H1 (cell line): ENCODE measurements at regions not wholly inside any gene's neighbourhood (a gene's known extent, or its start where the extent isn't known, plus 50 kb on each side); places are given as distances from the start of the nearest gene placed in this dataset.

Experiments used
- CTCF ChIA-PET: fragments of 300-600 bp; sonication (Branson Sonifier 250); formaldehyde crosslinking; loops from one replicate; lab custom pipeline; 2021; ENCODE audit not compliant: partially characterized antibody; lab: Charles Lee
- POLR2A ChIA-PET: fragments of 300-600 bp; sonication (Branson Sonifier 250); formaldehyde crosslinking; loops from one replicate; lab custom pipeline; 2021; ENCODE audit warnings: inconsistent platforms; ENCODE audit not compliant: partially characterized antibody; lab: Charles Lee
- DNase-seq, 2 experiments: peaks; one replicate each; pipeline versions ENCODE4 v3.0.0 to v3.0.0-alpha.2; 2010 to 2022; ENCODE audit warnings: low spot score in 2 of 2, low read depth in 1 of 2, mixed read lengths in 1 of 2
- FAIRE-seq: peaks from 2 replicates; lab custom pipeline; 2011; peaks lifted over from hg19 to GRCh38; lab: Jason Lieb, UNC
- H2AFZ ChIP-seq: 2 replicates; pipeline ENCODE4 v1.8.1; 2012; ENCODE audit warnings: low read length, inconsistent platforms
- H2AK5ac ChIP-seq: 2 replicates; pipeline ENCODE4 v1.6.1; 2013; ENCODE audit warnings: low read depth, low read length
- H2BK120ac ChIP-seq: replicated peaks from 2 replicates; pipeline ENCODE3; 2013; ENCODE audit warnings: low read depth, low read length, inconsistent platforms
- H2BK12ac ChIP-seq: 2 replicates; pipeline ENCODE4 v1.6.1; 2013; ENCODE audit warnings: low read depth, low read length
- H2BK15ac ChIP-seq: 2 replicates; pipeline ENCODE4 v1.6.1; 2013; ENCODE audit warnings: low read length
- H2BK20ac ChIP-seq: 2 replicates; pipeline ENCODE4 v1.6.1; 2013; ENCODE audit warnings: low read length
- H2BK5ac ChIP-seq: 2 replicates; pipeline ENCODE4 v1.6.1; 2013; ENCODE audit warnings: low read depth, low read length
- H3K14ac ChIP-seq: 2 replicates; pipeline ENCODE4 v1.6.1; 2013; ENCODE audit warnings: inconsistent platforms; ENCODE audit not compliant: insufficient read length
- H3K18ac ChIP-seq: 2 replicates; pipeline ENCODE4 v1.6.1; 2013; ENCODE audit warnings: low read length; ENCODE audit errors: extremely low read depth
- H3K23ac ChIP-seq: 2 replicates; pipeline ENCODE4 v1.6.1; 2013; ENCODE audit warnings: inconsistent platforms; ENCODE audit not compliant: insufficient read length
- H3K23me2 ChIP-seq: 2 replicates; pipeline ENCODE4 v1.6.1; 2013; ENCODE audit warnings: low read depth, low read length
- H3K27ac ChIP-seq: 2 replicates; pipeline ENCODE4 v1.6.1; 2011; ENCODE audit warnings: low read depth, low read length, inconsistent platforms
- H3K27me3 ChIP-seq, 4 experiments: replicated peaks in 1 of 4; 1 replicate in 1 of 4; 2 replicates in 3 of 4; pipeline versions ENCODE4 v1.6.1 to v1.8.1; 2011 to 2013; ENCODE audit warnings: low read length in 3 of 4, mild to moderate bottlenecking in 3 of 4, inconsistent platforms in 2 of 4, mixed read lengths in 2 of 4, moderate library complexity in 1 of 4; ENCODE audit not compliant: control insufficient read depth in 3 of 4, insufficient read depth in 3 of 4; ENCODE audit errors: extremely low read depth in 1 of 4
- H3K36me3 ChIP-seq, 4 experiments: 2 replicates each; pipeline versions ENCODE4 v1.6.1 to v1.8.1; 2011 to 2013; ENCODE audit warnings: mild to moderate bottlenecking in 4 of 4, low read length in 3 of 4, moderate library complexity in 2 of 4, control low read depth in 1 of 4, inconsistent platforms in 1 of 4; ENCODE audit not compliant: insufficient read depth in 4 of 4, control insufficient read depth in 2 of 4
- H3K4ac ChIP-seq: replicated peaks from 2 replicates; pipeline ENCODE3; 2013; ENCODE audit warnings: low read length, low read depth, mixed read lengths, inconsistent platforms; ENCODE audit not compliant: insufficient read length
- H3K4me1 ChIP-seq, 4 experiments: replicated peaks in 1 of 4; 1 replicate in 1 of 4; 2 replicates in 3 of 4; pipeline versions ENCODE4 v1.6.1 to v1.8.1; 2011 to 2013; ENCODE audit warnings: low read length in 3 of 4, inconsistent platforms in 2 of 4, mixed read lengths in 1 of 4; ENCODE audit not compliant: insufficient read depth in 4 of 4, control insufficient read depth in 3 of 4
- H3K4me2 ChIP-seq, 2 experiments: 2 replicates each; pipeline versions ENCODE4 v1.6.1 to v1.8.1; 2011 to 2013; ENCODE audit warnings: low read depth in 2 of 2, low read length in 2 of 2, control low read depth in 1 of 2, inconsistent platforms in 1 of 2, mild to moderate bottlenecking in 1 of 2; ENCODE audit not compliant: insufficient read depth in 1 of 2
- H3K4me3 ChIP-seq, 4 experiments: fragments of 200-600, 300-600 bp in 1 of 4; sonication (generic), shearing (Covaris generic), sonication (Bioruptor Twin) in 1 of 4; 2 replicates each; pipeline versions ENCODE4 v1.5.1 to v1.8.1; 2011 to 2016; ENCODE audit warnings: low read length in 4 of 4, low read depth in 3 of 4, control low read depth in 2 of 4, inconsistent platforms in 2 of 4, mild to moderate bottlenecking in 2 of 4, mixed read lengths in 1 of 4, moderate library complexity in 1 of 4; ENCODE audit not compliant: insufficient read depth in 2 of 4; ENCODE audit errors: extremely low read depth in 1 of 4
- H3K56ac ChIP-seq: replicated peaks from 2 replicates; pipeline ENCODE3; 2013; ENCODE audit warnings: low read depth, mild to moderate bottlenecking, mixed read lengths, low read length, inconsistent platforms; ENCODE audit not compliant: insufficient read length
- H3K79me1 ChIP-seq: 2 replicates; pipeline ENCODE4 v1.6.1; 2013; ENCODE audit warnings: low read depth, low read length, control low read depth
- H3K79me2 ChIP-seq, 2 experiments: 2 replicates each; pipeline versions ENCODE4 v1.6.1 to v1.8.1; 2012 to 2013; ENCODE audit warnings: low read length in 2 of 2, mild to moderate bottlenecking in 2 of 2, inconsistent platforms in 1 of 2; ENCODE audit not compliant: insufficient read depth in 2 of 2, control insufficient read depth in 1 of 2
- H3K9ac ChIP-seq, 4 experiments: replicated peaks in 1 of 4; 1 replicate in 1 of 4; 2 replicates in 3 of 4; pipeline versions ENCODE4 v1.6.1 to v1.8.1; 2011 to 2013; ENCODE audit warnings: low read depth in 3 of 4, low read length in 3 of 4, control low read depth in 2 of 4, mild to moderate bottlenecking in 2 of 4, moderate library complexity in 2 of 4, inconsistent platforms in 1 of 4; ENCODE audit errors: extremely low read depth in 1 of 4
- H3K9me3 ChIP-seq, 2 experiments: 2 replicates each; pipeline versions ENCODE4 v1.6.1 to v1.8.1; 2012 to 2013; ENCODE audit warnings: mild to moderate bottlenecking in 2 of 2, moderate library complexity in 2 of 2, control low read depth in 1 of 2, inconsistent platforms in 1 of 2, low read depth in 1 of 2, low read length in 1 of 2, mixed read lengths in 1 of 2; ENCODE audit not compliant: insufficient read depth in 2 of 2
- H4K20me1 ChIP-seq, 2 experiments: replicated peaks in 1 of 2; 2 replicates each; pipeline versions ENCODE3 to v1.8.1; 2011 to 2013; ENCODE audit warnings: inconsistent platforms in 2 of 2, low read length in 2 of 2, mild to moderate bottlenecking in 1 of 2; ENCODE audit not compliant: insufficient read depth in 2 of 2, control insufficient read depth in 1 of 2
- H4K5ac ChIP-seq: 2 replicates; pipeline ENCODE4 v1.6.1; 2013; ENCODE audit warnings: low read length, low read depth, mixed read lengths, inconsistent platforms; ENCODE audit not compliant: insufficient read length
- H4K8ac ChIP-seq: 2 replicates; pipeline ENCODE4 v1.8.0; 2013; ENCODE audit warnings: mild to moderate bottlenecking, moderate library complexity, low read length, inconsistent platforms; ENCODE audit not compliant: insufficient read depth; ENCODE audit errors: extremely low read depth
- H4K91ac ChIP-seq: replicated peaks from 2 replicates; pipeline ENCODE3; 2013; ENCODE audit warnings: low read length, mixed read lengths, inconsistent platforms; ENCODE audit not compliant: insufficient read length
- ASH2L ChIP-seq: fragments of 200-600, 300-600 bp; sonication (generic); IDR thresholded peaks from one replicate; pipeline ENCODE4 v1.7.1; 2017; ENCODE audit warnings: low read length
- CBX8 ChIP-seq: fragments of 300-800, 300-1000 bp; sonication (generic); IDR thresholded peaks from 2 replicates; pipeline ENCODE4 v1.7.1; 2016; ENCODE audit warnings: low read depth, low read length, borderline replicate concordance
- CEBPB ChIP-seq: IDR thresholded peaks from 2 replicates; pipeline ENCODE4 v1.6.1; 2012; ENCODE audit warnings: low read depth, low read length
- CHD1 ChIP-seq: IDR thresholded peaks from 2 replicates; pipeline ENCODE4 v1.6.1; 2012; ENCODE audit warnings: low read depth, low read length, improper control_type of control experiment
- EP300 ChIP-seq, 2 experiments: IDR thresholded peaks; 1 replicate in 1 of 2; 2 replicates in 1 of 2; pipeline ENCODE4 v1.6.1; 2011 to 2012; ENCODE audit warnings: low read depth in 2 of 2, low read length in 2 of 2, mild to moderate bottlenecking in 2 of 2, borderline replicate concordance in 1 of 2, inconsistent platforms in 1 of 2, moderate library complexity in 1 of 2
- KDM5A ChIP-seq: fragments of 200-600 bp; IDR thresholded peaks from 2 replicates; pipeline ENCODE4 v1.7.1; 2012; ENCODE audit warnings: mild to moderate bottlenecking, low read length, inconsistent platforms, mixed read lengths
- POLR2A ChIP-seq, 2 experiments: IDR thresholded peaks; 1 replicate in 1 of 2; 2 replicates in 1 of 2; pipeline ENCODE4 v1.6.1; 2011; ENCODE audit warnings: low read depth in 2 of 2, low read length in 2 of 2, mild to moderate bottlenecking in 2 of 2; ENCODE audit errors: control extremely low read depth in 1 of 2
- RNF2 ChIP-seq: fragments of 200-900, 300-1000 bp; sonication (generic); IDR thresholded peaks from 2 replicates; pipeline ENCODE4 v1.7.1; 2016; ENCODE audit warnings: borderline replicate concordance, low read depth, mild to moderate bottlenecking, antibody characterized with exemption, low read length; ENCODE audit not compliant: poor library complexity, severe bottlenecking; ENCODE audit errors: missing control alignments
- RXRA ChIP-seq: IDR thresholded peaks from 2 replicates; pipeline ENCODE4 v1.6.1; 2011; ENCODE audit warnings: low read depth, mild to moderate bottlenecking, low read length, moderate library complexity; ENCODE audit not compliant: insufficient read depth
- SIN3A ChIP-seq, 2 experiments: IDR thresholded peaks in 1 of 2; conservative IDR thresholded peaks in 1 of 2; 2 replicates each; pipeline ENCODE4 v1.6.1; 2011 to 2012; ENCODE audit warnings: low read length in 2 of 2, improper control_type of control experiment in 1 of 2, low read depth in 1 of 2, mild to moderate bottlenecking in 1 of 2
- TAF1 ChIP-seq: IDR thresholded peaks from 2 replicates; pipeline ENCODE4 v1.6.1; 2011; ENCODE audit warnings: mild to moderate bottlenecking, low read depth, low read length
- TCF12 ChIP-seq: IDR thresholded peaks from 2 replicates; pipeline ENCODE4 v1.6.1; 2011; ENCODE audit warnings: low read depth, mild to moderate bottlenecking, low read length
- WGBS, 2 experiments: shearing (Covaris generic) in 1 of 2; methylation state at CpG; one replicate each; pipeline versions ENCODE4 v1.1.6 to v1.1.7; 2013 to 2015; ENCODE audit warnings: low lambda C conversion rate in 2 of 2, mixed read lengths in 2 of 2, inconsistent platforms in 1 of 2, low coverage in 1 of 2, missing lambda C conversion rate in 1 of 2; ENCODE audit not compliant: insufficient replicate concordance in 2 of 2, insufficient coverage in 1 of 2, insufficient read length in 1 of 2; ENCODE audit errors: extremely low coverage in 1 of 2, missing lambda C conversion rate in 1 of 2; 5-methylcytosine and 5-hydroxymethylcytosine counted together
- TF ChIP-seq, protein P1 (sequence below): IDR thresholded peaks from 2 replicates; pipeline ENCODE4 v1.6.1; 2011; ENCODE audit warnings: low read length, improper control_type of control experiment
- TF ChIP-seq, protein P2 (sequence below): IDR thresholded peaks from 2 replicates; pipeline ENCODE4 v1.6.1; 2012; ENCODE audit warnings: inconsistent platforms

DNA sequence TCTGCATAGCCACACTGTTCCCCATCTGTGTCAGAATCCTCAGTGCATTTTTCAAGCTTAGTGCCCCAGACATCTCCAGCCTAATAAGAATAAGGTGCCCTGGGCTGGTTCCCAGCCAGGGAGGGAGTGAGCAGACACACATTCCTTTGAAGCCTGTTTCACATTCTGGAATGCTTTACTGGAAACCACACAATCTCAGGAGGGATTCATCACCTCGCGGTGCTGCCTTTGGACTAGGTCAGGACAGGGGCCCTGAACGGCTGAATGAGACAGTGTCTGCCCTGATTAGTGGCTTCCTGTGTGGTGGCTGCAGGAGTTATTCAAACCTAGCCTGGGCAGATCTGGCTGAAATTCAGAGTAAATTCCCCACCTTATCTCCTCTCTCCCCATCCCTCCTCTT is 108.0 kb upstream of the LDAH start:
- Histone ChIP-seq H3K4me1 (no peaks in the 10 kb centered on the region), H3K36me3 (no peaks in the 10 kb centered on the region), H2AFZ (no peak overlapping the region), H3K23ac (no peak overlapping the region), H3K27ac (no peak overlapping the region), H3K79me2 (no peaks in the 10 kb centered on the region), H2BK120ac (no peak overlapping the region), H3K9ac (no peak overlapping the region), H3K23me2 (no peaks in the 10 kb centered on the region), H3K9me3 (peaks cover 8 to 14% of the 10 kb centered on the region in 2 experiments; a peak in 2 of 4 replicates), H2BK15ac (no peak overlapping the region), H3K14ac (no peak overlapping the region), H3K27me3 (no peaks in the 10 kb centered on the region), H2BK12ac (no peak overlapping the region), H3K4me2 (no peak overlapping the region), H3K4ac (no peak overlapping the region), H2BK20ac (no peak overlapping the region), H4K8ac (no peak overlapping the region), H3K4me3 (no peak overlapping the region), H2AK5ac (no peak overlapping the region), H2BK5ac (no peak overlapping the region), H3K79me1 (no peaks in the 10 kb centered on the region), H3K18ac (no peak overlapping the region), H3K56ac (no peak overlapping the region), H4K91ac (no peak overlapping the region), H4K20me1 (no peaks in the 10 kb centered on the region), H4K5ac (no peak overlapping the region)
- no peak for FAIRE-seq
- CTCF ChIA-PET: no interaction called here
- WGBS, 2 experiments: 88% methylated on average over 3 of the region's 3 CpGs; no CpG with 5 or more reads in 1 of the 2 experiments
- DNase-seq: no peak
- POLR2A ChIA-PET: no interaction called here
- TF ChIP-seq TCF12 (no peak), TAF1 (no peak), CEBPB (no peak), EP300 (IDR thresholded peaks at IDR 0.05; ENCODE audit: borderline replicate concordance in 1 of 2, low read depth in 2 of 2, low read length in 2 of 2) (no peak), CBX8 (no peak), POLR2A (IDR thresholded peaks at IDR 0.05; ENCODE audit: control extremely low read depth in 1 of 2, low read depth in 2 of 2, low read length in 2 of 2) (no peak), KDM5A (no peak), CHD1 (no peak), SIN3A (conservative IDR thresholded peaks at IDR 0.05 in 1 of 2, IDR thresholded peaks at IDR 0.05 in 1 of 2; ENCODE audit: low read depth in 1 of 2, low read length in 2 of 2) (no peak), RXRA (no peak), RNF2 (no peak), ASH2L (no peak)
- TF ChIP-seq, protein P1, sequence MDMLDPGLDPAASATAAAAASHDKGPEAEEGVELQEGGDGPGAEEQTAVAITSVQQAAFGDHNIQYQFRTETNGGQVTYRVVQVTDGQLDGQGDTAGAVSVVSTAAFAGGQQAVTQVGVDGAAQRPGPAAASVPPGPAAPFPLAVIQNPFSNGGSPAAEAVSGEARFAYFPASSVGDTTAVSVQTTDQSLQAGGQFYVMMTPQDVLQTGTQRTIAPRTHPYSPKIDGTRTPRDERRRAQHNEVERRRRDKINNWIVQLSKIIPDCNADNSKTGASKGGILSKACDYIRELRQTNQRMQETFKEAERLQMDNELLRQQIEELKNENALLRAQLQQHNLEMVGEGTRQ: no peak
- TF ChIP-seq, protein P2, sequence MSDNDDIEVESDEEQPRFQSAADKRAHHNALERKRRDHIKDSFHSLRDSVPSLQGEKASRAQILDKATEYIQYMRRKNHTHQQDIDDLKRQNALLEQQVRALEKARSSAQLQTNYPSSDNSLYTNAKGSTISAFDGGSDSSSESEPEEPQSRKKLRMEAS: no peak
